ENCODE measurements at regions not wholly inside any gene's neighbourhood (a gene's known extent, or its start where the extent isn't known, plus 50 kb on each side); places are given as distances from the start of the nearest gene placed in this dataset.

GRCh38 chr10:128419466-128420019 is 293.3 kb upstream of the MKI67 start:
- intact Hi-C loops (cut with micrococcal nuclease): no loop called here

- intact Hi-C loops (cut with micrococcal nuclease): no loop called here
Measured at GRCh38 chr10:128420623-128421022, 294.4 kb upstream of the MKI67 start.

GRCh38 chr10:128421371-128422160 is 295.3 kb upstream of the MKI67 start:
- intact Hi-C loops (cut with micrococcal nuclease): no loop called here

DNA sequence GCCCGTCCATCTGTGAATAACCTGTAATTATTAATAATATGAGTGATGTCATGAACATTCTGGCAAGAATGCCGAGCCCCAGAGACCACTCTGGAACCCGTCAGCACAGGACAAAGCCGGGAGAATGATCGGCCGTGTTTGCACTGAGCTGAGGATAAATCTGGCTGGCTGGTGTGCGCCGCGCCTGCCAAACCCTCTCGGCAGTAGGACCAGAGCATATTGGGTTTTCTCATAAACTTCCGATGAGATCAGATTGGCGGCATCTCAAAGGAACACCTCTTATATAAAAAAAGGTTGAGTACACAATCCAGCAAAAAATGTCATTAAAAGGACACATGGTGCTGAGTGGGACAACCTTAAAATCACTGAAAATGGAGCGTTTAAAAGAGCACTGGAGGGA is 296.0 kb upstream of the MKI67 start:
- intact Hi-C loops (cut with micrococcal nuclease): no loop called here

GRCh38 chr10:128422999-128423398 is 296.8 kb upstream of the MKI67 start:
- intact Hi-C loops (cut with micrococcal nuclease): no loop called here

GRCh38 chr10:128429321-128429720 is 303.1 kb upstream of the MKI67 start:
- intact Hi-C loops (cut with micrococcal nuclease): no loop called here

DNA sequence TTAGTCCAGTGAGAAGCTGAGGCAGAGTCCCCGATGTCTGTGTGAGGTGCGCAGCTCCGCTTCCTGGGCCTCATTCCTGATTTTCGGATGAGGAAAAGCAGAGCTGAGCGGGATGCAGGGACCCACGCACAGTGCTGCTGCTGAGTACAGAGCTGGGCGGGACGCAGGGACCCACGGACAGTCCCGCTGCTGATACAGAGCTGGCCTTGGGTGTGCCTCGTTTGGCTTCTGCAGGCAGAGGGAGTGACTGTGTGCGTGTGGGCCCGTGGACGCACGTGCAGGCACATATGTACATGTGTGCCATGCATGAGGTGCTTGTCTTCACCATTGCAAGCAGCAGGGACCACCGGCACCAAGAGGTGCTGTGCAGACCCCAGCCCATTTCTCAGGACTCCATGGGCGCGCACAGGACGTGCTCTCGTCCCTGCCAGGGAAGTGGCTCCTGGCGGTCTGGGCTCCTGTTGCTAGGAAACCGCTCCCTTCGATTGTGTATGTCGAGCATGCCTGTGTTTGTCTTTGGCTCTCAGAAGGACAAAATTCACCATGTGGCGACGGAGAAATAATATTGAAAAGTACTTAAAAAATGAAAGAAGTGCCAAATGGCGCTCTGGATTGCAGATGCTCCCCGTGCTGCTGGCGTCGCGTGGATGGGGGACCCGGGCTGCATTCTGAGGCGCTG is 303.8 kb upstream of the MKI67 start:
- intact Hi-C loops (cut with micrococcal nuclease): no loop called here

DNA sequence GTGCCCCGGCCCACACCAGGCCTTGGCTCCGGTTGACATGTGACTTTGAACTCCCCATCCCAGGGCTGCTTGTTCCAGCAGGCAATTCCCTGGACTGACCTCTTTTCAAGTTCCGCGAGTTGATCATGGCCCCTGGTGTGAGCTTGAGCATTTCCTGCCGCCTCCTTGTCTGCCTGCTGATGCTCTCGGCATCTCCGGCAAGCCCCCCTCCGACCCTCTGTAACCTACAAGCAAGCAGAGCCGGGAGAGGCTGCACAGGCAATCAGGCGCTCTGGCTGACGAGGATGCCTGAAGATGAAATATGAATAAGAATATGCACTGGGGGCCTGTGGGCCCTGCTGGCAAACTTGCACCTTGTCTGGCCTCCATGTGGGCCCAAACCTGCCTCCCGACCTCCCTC is 304.9 kb upstream of the MKI67 start:
- intact Hi-C loops (cut with micrococcal nuclease): no loop called here

- intact Hi-C loops (cut with micrococcal nuclease): no loop called here
Measured at GRCh38 chr10:128431506-128431905, 305.3 kb upstream of the MKI67 start.

GRCh38 chr10:128432011-128432410 is 305.8 kb upstream of the MKI67 start:
- intact Hi-C loops (cut with micrococcal nuclease): no loop called here

GRCh38 chr10:128432423-128432822 is 306.2 kb upstream of the MKI67 start:
- intact Hi-C loops (cut with micrococcal nuclease): no loop called here

- intact Hi-C loops (cut with micrococcal nuclease): no loop called here
Measured at GRCh38 chr10:128435811-128436210, 309.6 kb upstream of the MKI67 start.

DNA sequence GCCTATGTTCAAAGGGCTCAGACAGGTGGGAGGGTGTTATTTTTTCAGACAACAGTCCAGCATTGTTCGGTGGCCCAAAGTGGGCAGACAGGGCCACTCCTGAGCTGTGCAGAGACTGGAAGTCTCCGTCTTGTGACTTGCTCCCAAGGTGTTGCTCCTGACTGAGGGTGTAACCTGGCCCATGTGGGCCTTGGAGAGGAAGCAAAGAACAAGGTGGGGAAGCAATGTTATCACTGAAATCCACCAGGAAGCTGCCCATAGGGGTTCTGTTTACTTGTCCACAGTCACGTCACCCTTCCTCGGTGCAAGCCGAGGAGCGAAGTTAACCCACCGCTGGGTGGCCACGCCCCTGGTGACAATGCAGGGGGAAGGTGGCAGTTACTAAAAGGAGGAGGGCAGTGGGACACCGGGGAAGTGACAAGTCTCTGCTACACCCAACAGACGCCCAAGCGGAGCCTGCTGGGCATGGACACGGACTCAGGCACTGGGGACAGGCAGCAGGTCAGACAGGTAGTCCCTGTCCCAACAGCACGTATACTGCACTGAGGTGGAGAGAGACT is 311.6 kb upstream of the MKI67 start:
- intact Hi-C loops (cut with micrococcal nuclease): no loop called here

DNA sequence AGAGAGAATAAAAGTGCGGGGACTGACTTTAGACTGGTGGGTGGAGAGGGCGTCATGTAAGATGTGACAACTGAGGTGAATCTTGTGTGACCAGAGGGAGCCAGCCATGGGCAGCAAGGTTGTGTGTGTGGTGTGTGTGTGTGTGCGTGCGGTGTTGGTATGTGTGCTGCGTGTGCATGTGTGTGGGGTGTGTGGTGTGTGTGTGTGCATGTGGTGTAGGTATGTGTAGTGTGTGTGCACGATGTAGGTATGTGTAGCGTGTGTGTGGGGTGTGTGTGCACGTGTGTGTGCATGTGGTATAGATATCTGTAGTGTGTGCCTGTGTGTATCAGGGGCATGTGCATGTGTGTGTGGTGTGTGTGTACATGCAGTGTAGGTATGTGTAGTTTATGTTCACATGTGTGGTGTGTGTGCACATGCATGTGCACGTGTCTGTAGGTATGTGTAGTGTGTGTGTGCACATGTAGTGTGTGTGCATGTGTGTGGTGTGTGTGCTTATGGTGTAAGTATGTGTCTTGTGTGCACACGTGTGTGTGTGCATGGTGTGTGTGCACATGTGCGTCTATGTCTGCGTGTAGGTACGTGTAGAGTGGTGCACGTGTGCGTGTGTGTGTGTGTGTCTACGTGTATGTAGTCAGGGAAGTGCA is 312.3 kb upstream of the MKI67 start:
- intact Hi-C loops (cut with micrococcal nuclease): no loop called here

DNA sequence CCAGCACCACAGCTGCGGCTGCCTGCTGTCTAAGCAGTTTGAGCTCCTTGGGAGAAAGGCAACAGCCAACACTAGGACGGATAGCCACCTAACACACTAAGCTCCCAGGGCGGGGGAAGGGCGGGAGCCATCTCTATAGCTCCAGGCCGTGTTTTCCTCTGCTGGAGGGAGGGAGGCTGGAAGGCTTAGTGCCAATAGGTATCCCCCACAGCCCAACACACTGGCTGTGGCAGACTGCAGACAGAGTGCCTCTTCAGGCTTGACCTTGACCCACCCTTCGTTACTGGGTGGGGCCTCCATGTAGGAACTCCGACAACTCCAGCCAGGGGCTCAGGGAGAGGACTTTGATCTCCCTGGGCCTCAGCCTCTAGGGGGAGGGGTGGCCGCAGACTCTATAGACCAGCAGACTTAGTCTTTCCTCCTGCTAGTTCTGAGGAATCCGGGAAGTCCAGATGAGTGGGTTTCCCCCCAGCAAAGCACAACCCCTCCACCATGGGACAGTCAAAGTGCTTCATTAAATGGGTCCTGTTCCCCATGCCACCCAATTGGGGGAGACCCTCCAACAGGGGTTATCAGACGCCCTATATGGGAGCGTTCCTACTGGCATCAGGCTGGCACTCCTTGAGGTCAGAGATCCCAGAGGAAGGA is 314.4 kb upstream of the MKI67 start:
- intact Hi-C loops (cut with micrococcal nuclease): no loop called here

- intact Hi-C loops (cut with micrococcal nuclease): no loop called here
Measured at GRCh38 chr10:128443925-128444518, 317.8 kb upstream of the MKI67 start.

- intact Hi-C loops (cut with micrococcal nuclease): no loop called here
Measured at GRCh38 chr10:128448796-128449195, 322.6 kb upstream of the MKI67 start.

DNA sequence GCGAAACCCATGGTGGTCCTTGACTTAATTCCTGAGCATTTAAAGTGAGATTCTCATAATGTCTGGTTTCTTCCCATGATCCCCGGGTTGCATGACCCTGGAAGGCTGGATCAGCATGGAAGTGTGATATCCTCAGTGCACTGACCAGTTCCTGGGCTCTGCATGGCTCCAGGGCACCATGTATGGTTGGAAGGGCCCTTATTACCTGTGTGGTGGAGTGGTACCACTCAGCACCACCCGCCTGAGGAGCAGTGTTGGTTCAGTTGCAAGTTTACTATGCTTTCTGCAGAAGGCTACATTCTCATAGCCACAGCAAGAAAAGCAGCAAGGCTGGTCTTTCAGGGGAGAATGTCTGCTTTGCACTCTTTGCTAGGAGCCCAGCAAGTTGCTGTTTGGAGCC is 325.7 kb upstream of the MKI67 start:
- intact Hi-C loops (cut with micrococcal nuclease): no loop called here

DNA sequence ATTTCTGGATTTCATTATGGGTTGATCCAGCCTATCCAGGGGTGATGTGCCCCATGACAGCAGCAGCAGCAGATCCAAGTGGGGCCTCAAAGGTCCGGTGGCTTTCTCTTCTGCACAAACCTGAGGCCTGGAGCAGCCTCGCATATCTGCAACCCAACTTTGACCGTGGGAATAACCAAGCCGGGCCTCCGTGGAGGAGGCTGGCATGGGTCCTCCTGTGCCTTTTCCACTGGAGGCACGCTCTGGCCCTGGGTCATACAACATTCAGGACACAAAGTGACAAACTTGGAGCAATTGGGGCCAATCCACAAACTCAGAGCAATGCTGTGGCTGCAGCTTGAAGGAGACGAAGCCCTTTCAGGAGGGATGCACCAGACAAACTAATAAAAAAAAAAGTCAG is 330.0 kb upstream of the MKI67 start:
- intact Hi-C loops (cut with micrococcal nuclease): no loop called here

GRCh38 chr10:128457136-128457535 is 330.9 kb upstream of the MKI67 start:
- intact Hi-C loops (cut with micrococcal nuclease): no loop called here

GRCh38 chr10:128461991-128462390 is 335.8 kb upstream of the MKI67 start:
- intact Hi-C loops (cut with micrococcal nuclease): no loop called here

Data from T-helper 1 cell treated with Interleukin-12 subunit alpha and Interleukin-12 subunit beta and Interleukin-4 antibody, amounts not matched to agents 30 ng/mL and 1 ng/mL, for 36 hours (primary cell).